ENCODE measurements at regions not wholly inside any gene's neighbourhood (a gene's known extent, or its start where the extent isn't known, plus 50 kb on each side); places are given as distances from the start of the nearest gene placed in this dataset.

DNA sequence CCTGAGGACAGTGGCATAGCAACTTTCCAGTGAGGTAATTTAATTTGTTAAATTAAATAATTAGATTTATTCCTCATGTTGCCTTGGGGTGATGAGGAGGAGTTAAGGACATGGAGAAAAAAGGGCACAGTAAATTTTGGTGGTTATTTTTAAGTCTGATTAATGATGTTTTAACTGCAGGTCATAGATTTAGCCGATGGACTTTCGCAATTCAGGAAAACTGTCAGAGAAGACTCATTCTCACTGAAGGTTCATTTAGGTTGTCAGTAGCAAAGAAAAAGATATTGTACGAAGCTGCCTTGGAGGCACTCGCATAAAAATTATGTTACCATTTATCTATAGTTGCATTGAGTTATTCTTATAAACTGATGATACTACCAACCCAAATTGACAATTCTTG is 164.2 kb upstream of the PITX2 start:
- TF ChIP-seq CTCF (IDR thresholded peaks at IDR 0.05) (no peak), POLR2A (IDR thresholded peaks at IDR 0.05) (no peak)
